NCI-H2081 treated with DMSO at 0.1 percent for 48 hours (cell line): ENCODE measurements at regions not wholly inside any gene's neighbourhood (a gene's known extent, or its start where the extent isn't known, plus 50 kb on each side); places are given as distances from the start of the nearest gene placed in this dataset.

Experiments
- DNase-seq: peaks from one replicate; lab custom pipeline; 2025; lab: John Stamatoyannopoulos, UW

GRCh38 chr3:68306571-68306970 lies 625.8 kb downstream of the TAFA4 start:
- no peak for DNase-seq

- no peak for DNase-seq
Observed at GRCh38 chr3:68295457-68295856, 636.9 kb downstream of the TAFA4 start.

- DNase-seq = no peak
Observed at GRCh38 chr3:68290333-68290732, 635.9 kb upstream of the SUCLG2 start.

DNA sequence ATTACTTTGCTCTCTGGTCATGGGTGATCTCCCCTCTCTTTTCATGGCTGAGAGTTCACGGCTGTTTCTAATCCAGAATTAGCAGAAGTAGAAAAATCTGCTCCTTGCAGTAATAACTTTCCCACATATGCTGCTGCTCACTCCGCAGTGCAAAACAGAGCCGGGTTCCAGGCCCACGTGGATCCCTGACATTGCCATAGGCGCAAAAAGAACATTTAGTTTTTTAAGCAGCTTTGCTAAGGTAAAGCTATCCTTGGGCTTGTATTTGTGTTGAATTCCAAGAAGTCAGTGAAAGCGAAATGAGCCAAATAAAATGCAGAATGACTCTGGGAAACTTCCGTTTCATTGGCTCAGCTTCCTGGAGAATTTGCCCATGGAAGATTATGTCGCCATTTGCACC lies 633.7 kb upstream of the SUCLG2 start:
- DNase-seq = no peak

GRCh38 chr3:68287101-68287500 lies 632.7 kb upstream of the SUCLG2 start:
- no peak for DNase-seq

- no peak for DNase-seq
Observed at GRCh38 chr3:68274286-68274685, 619.9 kb upstream of the SUCLG2 start.

- DNase-seq = no peak
Observed at GRCh38 chr3:68271145-68271544, 616.7 kb upstream of the SUCLG2 start.

DNA sequence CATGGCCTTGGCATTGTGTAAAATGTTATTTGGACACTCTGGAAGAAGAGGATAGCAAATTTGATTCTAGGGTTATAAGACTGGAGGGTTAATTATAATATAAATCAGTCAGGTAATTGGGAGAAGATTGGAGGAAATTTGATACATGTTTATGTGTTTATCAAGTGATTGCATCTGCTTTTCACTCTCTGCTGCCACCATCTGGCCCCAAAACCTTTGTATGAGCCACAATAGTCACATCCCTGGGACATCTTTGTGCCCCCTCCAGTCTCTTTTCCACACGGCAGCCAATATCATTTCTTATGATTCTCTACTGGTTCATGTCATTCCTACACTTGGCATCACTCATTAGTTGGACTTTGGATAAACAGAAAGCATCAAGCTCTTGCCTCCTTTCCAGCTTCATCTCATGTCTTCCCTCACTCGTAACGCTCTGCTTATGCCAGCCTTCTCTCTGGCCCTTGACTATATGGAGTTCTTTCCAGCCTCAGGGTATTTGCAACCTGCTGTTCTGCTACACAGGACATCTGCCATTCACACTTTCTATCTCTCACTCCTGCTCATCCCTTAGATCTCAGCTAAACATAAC lies 602.3 kb upstream of the SUCLG2 start:
- DNase-seq = no peak

GRCh38 chr3:68249265-68249664 lies 594.9 kb upstream of the SUCLG2 start:
- no peak for DNase-seq

DNA sequence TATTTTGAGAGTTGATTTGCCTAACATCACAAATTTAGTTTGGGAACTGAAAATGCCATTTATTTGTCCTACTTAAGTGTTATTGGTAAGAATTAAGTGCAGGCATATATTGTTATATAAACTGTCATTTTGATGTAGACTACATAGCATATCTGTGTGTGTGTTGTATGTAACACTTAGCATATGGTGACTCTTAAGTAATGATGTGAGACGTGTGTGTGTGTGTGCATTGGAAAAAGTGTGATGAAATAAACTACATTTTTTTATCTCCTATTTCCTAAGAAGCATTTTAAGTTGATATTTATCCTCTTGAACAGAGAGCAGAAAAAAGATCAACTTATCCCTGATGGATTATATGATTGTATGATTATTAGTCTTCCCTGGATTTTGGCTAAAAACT lies 588.2 kb upstream of the SUCLG2 start:
- DNase-seq = no peak

GRCh38 chr3:68239542-68239941 lies 585.1 kb upstream of the SUCLG2 start:
- peak; percentile 71 for DNase-seq

GRCh38 chr3:68234076-68234780 lies 579.8 kb upstream of the SUCLG2 start:
- DNase-seq = no peak

GRCh38 chr3:68228856-68229255 lies 574.4 kb upstream of the SUCLG2 start:
- no peak for DNase-seq

GRCh38 chr3:68220832-68221231 lies 566.4 kb upstream of the SUCLG2 start:
- no peak for DNase-seq

DNA sequence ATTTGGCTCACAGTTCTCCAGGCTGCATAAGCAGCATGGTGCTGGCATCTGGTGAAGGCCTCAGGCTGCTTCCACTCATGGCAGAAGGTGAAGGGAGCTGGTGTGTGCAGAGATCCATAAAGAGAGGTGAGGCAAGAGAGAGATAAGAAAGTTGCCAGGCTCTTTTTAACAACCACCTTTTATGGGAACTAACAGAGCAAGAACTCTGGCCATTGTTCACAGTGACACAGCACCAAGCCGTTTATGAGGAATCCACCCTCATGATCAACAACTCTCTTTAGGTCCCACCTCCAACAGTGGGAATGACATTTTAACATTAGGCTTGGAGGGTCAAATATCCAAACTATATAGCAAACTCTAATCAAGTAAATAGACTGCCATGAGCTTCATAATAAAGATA lies 557.2 kb upstream of the SUCLG2 start:
- no peak for DNase-seq

- no peak for DNase-seq
Observed at GRCh38 chr3:68210635-68211034, 556.2 kb upstream of the SUCLG2 start.

GRCh38 chr3:68207327-68207726 lies 552.9 kb upstream of the SUCLG2 start:
- no peak for DNase-seq

- DNase-seq = no peak
Observed at GRCh38 chr3:68206524-68207117, 552.2 kb upstream of the SUCLG2 start.

DNA sequence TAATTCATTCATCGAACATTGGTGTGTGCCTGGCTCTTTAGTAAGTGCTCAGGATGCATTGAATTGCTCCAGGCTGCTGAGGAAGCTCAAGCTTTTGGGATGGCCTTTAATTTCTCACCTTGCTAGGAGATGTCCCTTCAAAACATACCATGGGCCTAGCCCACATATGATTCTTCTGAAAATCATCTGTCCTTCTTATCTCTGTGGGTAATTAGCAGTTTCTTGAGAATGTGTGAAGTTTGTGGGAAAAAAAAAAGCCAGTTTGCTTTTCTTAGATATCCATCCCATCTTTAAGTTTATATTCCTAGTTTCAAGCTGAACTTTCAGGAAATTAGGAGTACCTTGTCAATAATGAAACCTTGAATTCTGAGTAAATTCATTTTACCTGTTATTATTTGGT lies 532.3 kb upstream of the SUCLG2 start:
- no peak for DNase-seq

- no peak for DNase-seq
Observed at GRCh38 chr3:68176600-68176999, 522.2 kb upstream of the SUCLG2 start.

GRCh38 chr3:68173012-68173634 lies 518.7 kb upstream of the SUCLG2 start:
- no peak for DNase-seq

DNA sequence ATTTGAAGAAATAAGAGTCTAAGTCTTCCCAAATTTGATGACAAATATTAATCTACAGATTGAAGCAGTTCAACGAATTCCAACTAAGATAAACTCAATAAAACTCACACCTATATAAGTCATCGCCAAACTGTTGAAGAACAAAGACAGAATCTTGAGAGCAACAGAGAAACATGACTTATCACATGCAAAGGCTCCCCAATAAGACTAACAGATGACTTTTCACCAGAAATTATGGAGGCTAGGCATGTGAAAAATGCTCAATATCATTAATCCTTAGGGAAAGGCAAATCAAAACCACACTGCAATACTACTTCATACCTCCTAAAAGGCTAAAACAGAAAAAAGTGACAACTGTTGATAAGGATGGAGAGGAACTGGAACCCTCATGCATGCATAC lies 517.6 kb upstream of the SUCLG2 start:
- DNase-seq = no peak

GRCh38 chr3:68163968-68164367 lies 509.6 kb upstream of the SUCLG2 start:
- no peak for DNase-seq
